Thyroid gland (tissue), 4 donors: ENCODE measurements at regions not wholly inside any gene's neighbourhood (a gene's known extent, or its start where the extent isn't known, plus 50 kb on each side); places are given as distances from the start of the nearest gene placed in this dataset.

ENCODE experiments used
- DNase-seq, 2 donors: peaks; one replicate each; pipeline ENCODE4 v3.0.0-alpha.2; 2019
- H3K27ac ChIP-seq, 3 donors: fragments of 200-600 bp; sonication (generic); 1 replicate in 2 of 3; 2 replicates in 1 of 3; pipeline ENCODE4 v1.5.1; 2016 to 2019; ENCODE audit warnings: mild to moderate bottlenecking in 1 of 3, moderate library complexity in 1 of 3
- H3K27me3 ChIP-seq: fragments of 200-600 bp; sonication (generic); one replicate; pipeline ENCODE4 v1.5.1; 2019
- H3K36me3 ChIP-seq, 2 donors: fragments of 200-600 bp; sonication (generic); one replicate each; pipeline ENCODE4 v1.5.1; 2016 to 2019
- H3K4me1 ChIP-seq, 2 donors: fragments of 200-600 bp; sonication (generic); one replicate each; pipeline ENCODE4 v1.5.1; 2017 to 2019
- H3K4me3 ChIP-seq, 3 donors: fragments of 200-600 bp; sonication (generic); replicated peaks in 1 of 3; 1 replicate in 2 of 3; 2 replicates in 1 of 3; pipeline ENCODE4 v1.5.1; 2016; ENCODE audit warnings: mild to moderate bottlenecking in 1 of 3
- H3K9me3 ChIP-seq: fragments of 200-600 bp; sonication (generic); one replicate; pipeline ENCODE4 v1.5.1; 2017
- CTCF ChIP-seq, 6 experiments: fragments of 200-600 bp in 3 of 6; fragments of 450-650 bp in 3 of 6; sonication (generic) in 3 of 6; IDR thresholded peaks; one replicate each; pipeline ENCODE4 v1.5.1; 2016 to 2019; ENCODE audit warnings: antibody characterized with exemption in 6 of 6, mild to moderate bottlenecking in 2 of 6, inconsistent platforms in 1 of 6, moderate library complexity in 1 of 6
- POLR2A ChIP-seq, 2 donors: fragments of 450-650 bp; IDR thresholded peaks; one replicate each; pipeline ENCODE4 v1.6.1; 2017; ENCODE audit warnings: antibody characterized with exemption in 2 of 2, mild to moderate bottlenecking in 2 of 2, moderate library complexity in 1 of 2
- WGBS, 2 donors: methylation state at CpG; one replicate each; pipeline ENCODE4 v1.1.5; 2017; 5-methylcytosine and 5-hydroxymethylcytosine counted together
- intact Hi-C: fragments of 100-400 bp; cut with DNase I; formaldehyde crosslinking; loops from one replicate; pipeline ENCODE4 v1.15.1; 2023

GRCh38 chr13:40328091-40328490 is 338.4 kb downstream of the FOXO1 start:
- no peak for TF ChIP-seq CTCF (IDR thresholded peaks at IDR 0.05)
- no peak for TF ChIP-seq POLR2A (IDR thresholded peaks at IDR 0.05)
- no peak for DNase-seq
- Histone ChIP-seq H3K9me3 (no peaks in the 10 kb centered on the region), H3K27me3 (no peaks in the 10 kb centered on the region), H3K4me1 (no peaks in the 10 kb centered on the region), H3K36me3 (no peaks in the 10 kb centered on the region), H3K27ac (no peak overlapping the region), H3K4me3 (no peak overlapping the region)
- intact Hi-C loops = no loop called here

- DNase-seq = no peak
- no peak overlapping the region for H3K27ac ChIP-seq
- no peaks in the 10 kb centered on the region for H3K27me3 ChIP-seq
These were observed 336.5 kb downstream of the FOXO1 start for GRCh38 chr13:40329781-40330485.

GRCh38 chr13:40330950-40331349 is 335.5 kb downstream of the FOXO1 start:
- 94 to 96% methylated on average over 9 of the region's 9 CpGs for WGBS, 2 donors

More at GRCh38 chr13:40329781-40330485, 336.5 kb downstream of the FOXO1 start:
- WGBS, 2 donors = 94 to 97% methylated on average over 4 of the region's 4 CpGs
- Histone ChIP-seq H3K36me3 (no peaks in the 10 kb centered on the region), H3K4me1 (no peaks in the 10 kb centered on the region), H3K9me3 (no peaks in the 10 kb centered on the region), H3K4me3 (no peak overlapping the region)
- intact Hi-C loops = no loop called here
- TF ChIP-seq POLR2A (IDR thresholded peaks at IDR 0.05) (no peak), CTCF (IDR thresholded peaks at IDR 0.05) (no peak)

GRCh38 chr13:40331802-40332201 is 334.6 kb downstream of the FOXO1 start:
- no peaks in the 10 kb centered on the region for H3K9me3 ChIP-seq
- H3K27ac ChIP-seq = no peak overlapping the region
- TF ChIP-seq POLR2A (IDR thresholded peaks at IDR 0.05) (no peak), CTCF (IDR thresholded peaks at IDR 0.05) (no peak)
- H3K27me3 ChIP-seq = no peaks in the 10 kb centered on the region
- no peaks in the 10 kb centered on the region for H3K4me1 ChIP-seq
- no peak for DNase-seq
- H3K36me3 ChIP-seq = no peaks in the 10 kb centered on the region
- no peak overlapping the region for H3K4me3 ChIP-seq
- intact Hi-C loops = no loop called here

More at GRCh38 chr13:40330950-40331349, 335.5 kb downstream of the FOXO1 start:
- Histone ChIP-seq H3K4me3 (no peak overlapping the region), H3K36me3 (no peaks in the 10 kb centered on the region), H3K9me3 (no peaks in the 10 kb centered on the region), H3K27me3 (no peaks in the 10 kb centered on the region), H3K27ac (no peak overlapping the region), H3K4me1 (no peaks in the 10 kb centered on the region)
- intact Hi-C loops = no loop called here
- no peak for TF ChIP-seq CTCF (IDR thresholded peaks at IDR 0.05)
- TF ChIP-seq POLR2A (IDR thresholded peaks at IDR 0.05) = no peak
- no peak for DNase-seq

GRCh38 chr13:40333226-40333625 is 333.2 kb downstream of the FOXO1 start:
- no peaks in the 10 kb centered on the region for H3K27me3 ChIP-seq
- H3K4me1 ChIP-seq = no peaks in the 10 kb centered on the region
- no peaks in the 10 kb centered on the region for H3K36me3 ChIP-seq
- no peaks in the 10 kb centered on the region for H3K9me3 ChIP-seq
- WGBS, 2 donors = 90 to 96% methylated on average over 4 of the region's 4 CpGs
- intact Hi-C loops = no loop called here
- no peak overlapping the region for H3K27ac ChIP-seq
- no peak overlapping the region for H3K4me3 ChIP-seq
- TF ChIP-seq POLR2A (IDR thresholded peaks at IDR 0.05) (no peak), CTCF (IDR thresholded peaks at IDR 0.05) (no peak)
- no peak for DNase-seq
